HG02763 (cell line): ENCODE measurements at regions not wholly inside any gene's neighbourhood (a gene's known extent, or its start where the extent isn't known, plus 50 kb on each side); places are given as distances from the start of the nearest gene placed in this dataset.

Source experiments
- ATAC-seq: cut with Tn5 transposase; IDR thresholded peaks from one replicate; pipeline ENCODE4 v1.9.1; 2021; ENCODE audit warnings: mild to moderate bottlenecking, moderate library complexity; ENCODE audit not compliant: unreplicated experiment

GRCh38 chr14:99098199-99098598 is 173.8 kb downstream of the BCL11B start:
- no peak for ATAC-seq

GRCh38 chr14:99099051-99099787 is 172.8 kb downstream of the BCL11B start:
- no peak for ATAC-seq

GRCh38 chr14:99100497-99101270 is 171.3 kb downstream of the BCL11B start:
- no peak for ATAC-seq

GRCh38 chr14:99101855-99102461 is 170.0 kb downstream of the BCL11B start:
- no peak for ATAC-seq

DNA sequence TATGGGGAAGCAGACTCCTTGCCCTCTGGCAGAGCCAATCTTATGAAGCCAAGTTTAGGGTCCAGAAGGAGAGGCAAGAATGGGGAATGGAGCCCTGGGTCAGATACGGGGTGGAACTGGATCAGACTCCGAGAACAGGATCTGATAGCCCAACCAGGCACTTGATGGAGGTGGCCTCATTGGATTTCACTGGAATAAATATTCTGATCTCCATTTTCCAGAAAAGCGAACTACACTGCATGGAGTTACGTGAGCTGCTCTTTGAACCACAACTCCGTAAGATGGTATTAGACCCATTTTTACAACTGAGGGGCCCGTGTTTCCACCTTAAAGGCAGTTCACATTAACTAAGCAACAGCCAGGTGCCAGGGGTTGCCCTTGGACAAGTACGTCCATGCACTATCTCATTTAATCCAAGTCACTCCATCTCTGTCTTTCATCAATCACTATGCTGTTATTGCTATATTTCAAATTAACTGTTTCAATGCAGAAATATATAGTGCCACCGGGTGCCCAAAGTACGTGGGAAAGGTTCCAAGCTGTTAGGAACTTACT is 155.2 kb downstream of the BCL11B start:
- ATAC-seq, result no peak

DNA sequence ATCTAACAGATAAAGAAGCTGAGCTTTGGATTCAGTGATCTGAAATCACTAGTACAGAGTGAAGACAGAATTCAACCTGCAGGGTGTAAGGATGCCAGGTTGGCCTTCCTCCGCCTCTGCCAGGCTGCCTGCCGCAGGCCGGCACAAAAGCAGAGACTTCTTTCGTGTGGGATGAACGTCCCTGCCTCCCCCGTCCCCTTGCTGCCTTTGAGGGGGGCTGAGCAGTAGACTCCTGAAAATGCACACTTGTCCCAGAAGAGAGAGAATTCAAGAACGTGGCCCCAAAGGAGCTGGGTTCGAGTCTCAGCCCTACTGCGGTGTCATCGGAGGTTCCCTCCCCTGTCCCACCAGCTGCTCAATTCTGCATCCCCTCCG is 154.3 kb downstream of the BCL11B start:
- ATAC-seq, result no peak

- ATAC-seq, result no peak
Observed at GRCh38 chr14:99118046-99118721, 153.8 kb downstream of the BCL11B start.

GRCh38 chr14:99118946-99119345 is 153.1 kb downstream of the BCL11B start:
- ATAC-seq, result no peak
